HG02885 (cell line): ENCODE measurements at regions not wholly inside any gene's neighbourhood (a gene's known extent, or its start where the extent isn't known, plus 50 kb on each side); places are given as distances from the start of the nearest gene placed in this dataset.
"Not testable (repeated sequence)": the region's sequence is repeated elsewhere in the genome, so short reads cannot be mapped to it uniquely, and the experiment has no call there.

Source experiments
- ATAC-seq: cut with Tn5 transposase; IDR thresholded peaks from one replicate; pipeline ENCODE4 v1.9.1; 2021; ENCODE audit warnings: mild to moderate bottlenecking; ENCODE audit not compliant: unreplicated experiment, poor library complexity

DNA sequence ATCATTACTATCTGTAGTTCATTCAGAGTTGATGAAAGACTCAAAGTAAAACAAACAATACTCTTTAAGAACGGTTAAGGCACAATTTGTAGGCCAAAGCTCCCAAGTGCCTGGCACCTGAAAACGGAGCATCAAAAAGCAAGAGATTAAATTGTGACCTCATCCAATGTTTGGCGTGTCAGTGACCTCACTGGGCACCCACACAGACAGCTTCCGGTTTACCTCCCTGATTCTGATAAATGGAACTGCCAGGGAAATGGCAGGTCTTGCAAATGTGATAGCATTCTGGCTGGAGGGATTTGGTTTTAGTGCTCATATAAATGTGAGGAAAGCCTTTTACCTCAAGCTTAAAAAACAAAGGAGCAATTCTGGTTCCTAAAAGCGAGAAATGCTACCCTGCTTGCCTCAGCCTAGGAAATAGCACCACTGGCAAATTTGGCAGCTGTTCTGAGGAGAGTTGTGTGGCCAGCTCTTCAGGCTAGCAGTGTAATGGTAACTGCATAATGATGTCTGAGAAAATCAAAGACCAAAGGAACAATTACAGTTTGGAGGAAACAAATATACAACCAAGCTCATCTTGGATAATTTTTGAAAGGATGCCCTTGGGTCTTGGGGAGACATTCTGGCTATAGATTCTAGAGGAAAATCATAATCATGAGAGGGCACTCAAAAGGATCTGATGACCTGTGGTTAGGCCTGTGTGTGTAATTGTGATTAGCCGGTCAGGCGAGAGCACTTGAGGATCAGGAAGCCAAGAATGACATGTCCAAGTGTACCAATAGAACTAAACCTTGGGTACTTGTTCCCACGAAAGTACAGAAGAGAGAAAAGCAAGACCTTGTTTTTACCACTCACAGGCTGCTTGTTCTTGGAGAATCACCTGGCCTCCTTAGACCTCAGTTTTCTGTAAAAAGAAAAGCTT lies 174.3 kb downstream of the TFAP2B start:
- ATAC-seq, result no peak

DNA sequence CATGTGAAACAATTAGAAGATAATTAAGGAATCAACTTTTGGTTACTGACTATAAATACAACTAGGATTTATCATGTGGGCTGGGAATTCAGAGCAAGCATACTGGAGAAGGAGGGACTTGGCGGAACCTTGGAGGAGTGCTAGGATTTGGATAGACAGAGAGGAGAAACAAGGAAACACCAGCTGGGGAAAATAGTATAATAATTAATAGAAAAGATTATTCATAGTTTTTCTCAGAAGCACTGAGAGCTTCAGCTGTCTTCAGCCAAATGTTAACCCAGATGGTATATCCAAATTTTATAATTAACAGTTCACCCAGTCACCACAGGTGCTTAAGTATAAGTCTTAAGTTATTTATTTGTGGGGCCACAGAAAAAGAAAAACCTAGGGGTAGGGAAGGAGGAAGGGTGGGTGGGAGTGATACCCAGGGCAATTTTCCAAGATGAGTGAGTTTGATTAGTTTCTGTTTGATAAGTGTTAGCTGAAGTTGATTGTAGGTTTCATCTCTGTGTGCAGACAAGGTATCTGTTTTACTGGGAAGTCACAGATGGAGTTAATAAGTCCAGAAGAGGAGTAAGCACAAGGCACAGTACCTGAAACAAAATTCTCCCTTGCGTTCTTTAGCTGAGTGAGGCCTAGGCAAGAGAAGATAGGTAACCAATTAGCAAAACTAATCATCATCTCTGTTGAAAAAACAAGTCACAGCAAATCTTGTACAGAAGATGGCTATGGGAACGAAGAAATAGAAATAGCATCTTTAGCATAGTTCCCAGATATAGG lies 175.5 kb downstream of the TFAP2B start:
- no peak for ATAC-seq

DNA sequence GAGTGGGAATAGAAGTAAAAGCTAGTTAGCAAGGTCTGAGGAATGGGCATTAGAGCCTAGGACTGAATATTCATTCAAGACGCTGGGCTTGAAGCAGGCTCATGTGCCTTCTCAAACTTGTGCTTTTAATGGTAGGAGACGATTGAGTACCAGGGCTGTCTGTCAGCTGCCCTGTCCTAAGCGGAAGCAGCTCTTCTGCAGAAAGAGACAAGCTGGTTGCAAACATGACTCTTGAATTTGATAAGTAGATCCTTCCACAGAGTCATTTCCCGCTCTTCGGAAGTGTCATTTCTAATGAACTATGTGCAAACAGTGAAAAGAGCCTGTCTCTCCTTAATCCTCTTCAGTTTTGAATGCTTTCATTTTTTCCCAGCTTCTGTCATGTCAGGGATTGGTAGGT lies 176.4 kb downstream of the TFAP2B start:
- no peak for ATAC-seq

DNA sequence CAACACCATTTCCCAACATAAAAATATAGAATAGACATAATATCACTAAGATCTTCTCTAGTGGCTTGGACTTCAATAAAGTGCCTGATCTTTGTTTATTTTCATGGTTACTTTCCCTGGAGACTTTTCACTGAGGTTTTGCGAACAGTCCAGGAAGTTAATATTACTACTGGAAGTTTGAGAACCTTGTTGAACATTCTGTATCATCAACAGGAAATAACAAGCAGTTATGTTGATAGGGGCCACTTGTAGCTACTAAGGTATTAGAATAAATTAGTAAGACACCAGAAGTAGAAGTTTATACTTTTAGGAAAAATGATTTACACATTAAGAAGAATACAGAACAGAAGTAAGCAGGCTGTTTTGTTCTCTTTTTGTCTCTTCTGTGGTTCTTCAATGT lies 180.2 kb downstream of the TFAP2B start:
- ATAC-seq, result no peak

DNA sequence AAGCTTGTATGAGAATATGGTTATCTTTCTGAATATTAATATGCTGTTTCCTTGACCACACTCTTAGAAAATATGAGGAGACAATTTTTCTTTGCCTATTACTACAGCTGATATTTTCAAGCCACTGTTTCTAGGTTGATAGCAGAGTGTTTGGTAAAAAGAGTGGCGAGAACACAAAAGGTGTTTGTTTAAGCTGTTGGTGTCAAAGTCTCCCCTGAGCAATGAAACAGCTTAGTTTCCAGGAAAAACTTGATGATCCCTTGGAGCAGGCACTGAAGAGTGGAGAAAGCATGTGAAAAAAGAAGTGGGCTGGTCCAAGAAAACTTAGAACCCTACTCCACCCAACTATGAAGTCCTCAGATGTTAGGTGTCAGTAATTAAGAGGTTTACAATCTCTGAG lies 182.7 kb downstream of the TFAP2B start:
- ATAC-seq, result no peak

DNA sequence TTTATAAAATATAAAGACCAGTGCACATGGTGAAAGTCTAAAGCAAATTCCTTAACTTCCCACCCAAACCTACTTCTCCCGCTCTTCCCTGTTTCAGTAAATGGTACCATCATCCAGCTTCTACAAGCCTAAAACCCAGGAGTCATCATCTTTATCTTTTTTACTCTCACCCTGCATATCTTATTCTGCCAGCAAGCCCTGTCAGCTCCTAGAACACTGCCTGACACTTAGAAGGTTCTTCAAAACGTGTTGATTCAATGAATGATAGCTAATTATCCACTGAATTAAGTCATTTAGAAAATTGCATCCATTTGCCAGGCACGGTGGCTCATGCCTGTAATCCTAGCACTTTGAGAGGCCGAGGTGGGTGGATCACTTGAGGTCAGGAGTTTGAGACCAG lies 185.7 kb downstream of the TFAP2B start:
- ATAC-seq, result no peak

DNA sequence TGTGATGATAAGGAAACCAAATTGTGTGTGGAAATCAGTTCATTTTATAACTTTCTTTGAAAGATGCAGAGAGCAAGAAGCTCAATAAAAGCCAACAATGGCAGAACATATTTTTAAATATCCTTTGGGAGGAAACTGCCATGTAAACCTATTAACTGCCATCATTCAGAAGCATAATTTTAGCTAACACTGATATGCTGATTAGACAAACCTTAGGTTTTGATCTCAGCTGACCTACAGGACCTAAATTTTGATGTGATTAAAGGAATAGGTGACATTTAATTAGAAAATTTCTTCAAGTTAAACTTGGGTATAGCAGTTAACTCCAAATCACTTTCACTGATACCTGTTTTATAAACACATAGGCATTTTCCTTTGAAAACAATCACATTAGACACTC lies 187.1 kb downstream of the TFAP2B start:
- no peak for ATAC-seq

DNA sequence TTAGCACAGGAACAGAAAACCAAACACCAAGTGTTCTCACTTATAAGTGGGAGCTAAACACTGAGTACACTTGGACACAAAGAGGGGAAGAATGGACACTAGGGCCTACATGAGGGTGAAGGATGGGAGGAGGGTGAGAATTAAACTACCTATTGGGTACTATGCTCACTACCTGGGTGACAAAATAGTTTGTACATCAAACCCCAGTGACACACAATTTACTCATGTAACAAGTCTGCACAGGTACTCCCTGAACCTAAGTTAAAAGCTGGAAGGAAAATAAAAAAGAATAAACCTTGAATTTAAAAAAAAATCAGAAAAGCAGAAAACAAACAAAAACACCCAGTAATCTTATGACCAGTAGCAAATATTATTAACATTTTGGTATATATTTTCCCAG lies 188.6 kb downstream of the TFAP2B start:
- no peak for ATAC-seq

DNA sequence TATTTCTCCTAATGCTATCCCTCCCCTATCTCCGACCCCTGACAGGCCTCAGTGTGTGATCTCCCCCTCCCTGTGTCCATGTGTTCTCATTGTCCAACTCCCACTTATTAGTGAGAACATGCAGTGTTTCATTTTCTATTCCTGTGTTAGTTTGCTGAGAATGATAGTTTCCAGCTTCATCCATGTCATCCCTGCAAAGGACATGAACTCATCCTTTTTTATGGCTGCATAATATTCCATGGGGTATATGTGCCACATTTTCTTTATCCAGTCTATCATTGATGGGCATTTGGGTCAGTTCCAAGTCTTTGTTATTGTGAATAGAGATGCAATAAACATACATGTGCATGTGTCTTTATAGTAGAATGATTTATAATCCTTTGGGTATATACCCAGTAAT lies 190.0 kb downstream of the TFAP2B start:
- ATAC-seq, result not testable (repeated sequence)

DNA sequence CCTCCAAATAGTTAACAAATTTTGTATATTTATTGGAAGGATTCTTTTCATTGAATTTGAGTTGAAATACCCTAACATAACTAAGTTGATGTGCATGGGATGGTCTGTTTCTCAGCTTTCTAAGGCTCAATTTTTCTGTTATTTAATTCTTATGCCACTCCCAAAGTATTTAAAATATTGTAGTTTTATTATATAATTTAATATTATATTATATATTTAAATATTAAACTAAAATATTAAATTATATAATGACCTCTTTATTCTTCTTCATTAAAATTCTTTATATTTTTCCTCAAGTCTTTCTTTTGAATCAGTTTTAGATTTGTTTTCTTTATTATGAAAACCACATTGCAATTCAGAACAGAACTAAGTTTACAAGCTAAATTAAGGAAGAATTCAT lies 194.7 kb downstream of the TFAP2B start:
- no peak for ATAC-seq

DNA sequence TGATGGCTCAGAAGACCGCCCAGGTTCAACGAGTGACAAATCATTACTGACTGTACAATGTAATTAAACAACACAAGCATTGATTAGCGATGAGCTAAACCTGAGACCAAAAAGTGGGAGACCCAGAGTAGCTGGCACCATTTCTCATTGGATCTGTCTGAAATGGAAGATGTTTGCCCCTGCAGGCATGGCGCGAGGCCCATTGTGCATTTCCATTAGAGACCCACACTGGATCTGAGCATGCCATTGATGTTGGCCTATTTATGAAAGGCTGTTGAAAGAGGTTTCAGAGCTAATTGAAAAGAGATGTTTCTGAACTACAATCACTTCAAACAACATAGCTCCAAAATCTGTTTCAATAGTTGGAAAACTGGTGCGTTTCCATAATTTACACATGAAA lies 196.7 kb downstream of the TFAP2B start:
- no peak for ATAC-seq

DNA sequence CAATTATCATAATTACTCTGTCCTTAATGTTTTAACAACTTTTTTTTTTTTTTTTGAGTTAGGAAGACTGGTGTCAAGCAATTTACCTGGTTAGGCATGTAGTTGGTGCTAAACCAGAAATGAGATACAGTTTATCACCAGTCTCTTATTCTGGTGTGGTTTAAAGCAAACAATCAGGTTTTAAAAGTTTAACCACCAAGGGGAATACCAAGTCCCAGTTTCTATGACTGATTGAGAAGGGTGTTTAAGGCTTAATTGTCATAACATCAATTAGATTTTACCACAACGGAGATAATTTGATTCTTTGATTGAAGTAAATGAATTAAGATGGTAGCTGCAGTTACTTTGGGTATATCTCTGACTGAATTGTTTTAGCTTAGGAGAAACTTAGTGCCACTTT lies 197.8 kb downstream of the TFAP2B start:
- no peak for ATAC-seq

DNA sequence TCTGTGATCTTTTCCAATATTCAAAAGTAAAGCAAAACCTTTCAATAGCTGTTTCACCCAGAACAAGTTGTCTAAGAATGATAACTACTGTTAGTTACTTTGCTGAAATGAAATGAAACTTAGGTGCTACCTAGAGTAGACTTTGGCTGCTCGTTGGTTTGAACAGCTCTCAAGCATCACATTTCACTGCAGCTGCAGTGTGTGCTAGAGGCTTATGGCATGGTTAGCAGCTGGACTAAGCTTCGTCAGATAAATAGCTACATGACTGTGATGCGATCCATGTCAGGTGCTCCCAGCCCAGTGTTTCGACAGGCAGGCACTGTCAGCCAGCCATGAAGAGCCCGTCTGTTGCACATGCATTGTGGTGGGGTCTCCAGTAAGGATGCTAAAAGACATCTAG lies 201.1 kb downstream of the TFAP2B start:
- no peak for ATAC-seq

DNA sequence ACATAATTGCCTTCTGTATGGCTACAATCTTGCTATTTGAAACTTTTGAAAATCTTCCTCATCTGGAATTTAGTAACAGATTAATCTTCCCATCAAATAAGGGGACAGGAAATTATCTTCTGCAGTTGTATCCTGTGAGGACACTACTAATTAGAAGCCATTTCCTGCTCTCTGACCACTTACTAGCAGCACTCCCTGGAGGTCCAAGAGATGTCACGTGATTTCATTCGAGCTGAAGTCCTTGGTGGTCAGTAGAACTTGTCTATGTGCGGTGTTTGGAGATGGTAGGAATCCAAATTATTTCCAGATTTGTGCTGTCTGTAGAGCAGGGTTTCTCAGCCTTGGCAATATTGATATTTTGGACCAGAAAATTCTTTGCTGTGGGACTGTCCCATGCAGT lies 202.5 kb downstream of the TFAP2B start:
- ATAC-seq, result no peak

DNA sequence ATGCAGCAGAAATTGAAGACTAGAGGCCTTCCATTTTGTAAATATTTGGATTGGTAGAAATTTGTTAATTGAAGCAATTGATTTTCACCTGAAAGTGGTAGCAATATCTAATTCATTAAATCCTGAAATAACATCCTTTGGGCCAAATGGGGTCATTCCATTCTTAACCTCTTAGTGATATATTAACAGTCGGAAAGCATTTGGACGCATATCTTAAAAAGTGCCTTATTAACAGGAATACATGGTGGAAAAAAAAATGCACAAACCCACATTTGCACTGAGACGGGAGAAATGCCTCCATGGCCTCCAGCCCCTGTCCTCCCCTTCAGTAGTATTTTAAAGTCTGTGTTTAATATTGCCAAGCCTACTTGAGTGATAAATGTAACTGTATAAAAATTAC lies 205.5 kb downstream of the TFAP2B start:
- ATAC-seq, result no peak

DNA sequence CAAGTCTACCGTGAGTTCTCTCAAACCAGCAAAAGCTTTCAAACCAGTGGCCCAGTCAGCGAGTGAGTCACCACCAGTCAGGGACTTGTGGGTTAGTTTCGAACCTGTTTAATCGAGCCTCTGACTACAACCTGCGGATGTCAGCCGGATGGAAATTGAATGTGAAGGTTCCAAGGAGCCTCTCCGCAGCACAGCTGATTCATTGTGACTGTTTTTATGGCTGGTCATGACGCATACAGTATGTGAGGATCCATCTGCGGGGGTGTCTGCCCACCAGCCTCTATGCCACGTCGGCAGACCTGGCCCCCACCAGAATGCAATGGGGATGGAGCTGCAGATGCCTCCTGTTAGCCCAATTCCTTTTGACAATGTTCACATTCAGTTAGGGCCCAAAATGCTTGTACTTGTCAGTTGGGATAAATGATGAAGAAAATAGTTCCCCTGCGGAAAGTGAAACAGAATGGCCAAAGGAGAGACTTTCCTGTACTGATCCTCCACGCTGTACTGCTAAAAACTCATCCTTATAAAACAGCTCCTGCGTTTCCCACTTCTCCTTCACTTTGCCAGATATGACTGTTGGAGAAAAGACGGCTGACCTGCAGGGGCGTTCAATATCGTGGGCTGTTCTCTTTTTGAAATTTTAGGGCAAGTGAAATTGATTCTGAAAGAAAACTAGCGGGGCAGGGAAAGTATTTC lies 206.6 kb downstream of the TFAP2B start:
- no peak for ATAC-seq

DNA sequence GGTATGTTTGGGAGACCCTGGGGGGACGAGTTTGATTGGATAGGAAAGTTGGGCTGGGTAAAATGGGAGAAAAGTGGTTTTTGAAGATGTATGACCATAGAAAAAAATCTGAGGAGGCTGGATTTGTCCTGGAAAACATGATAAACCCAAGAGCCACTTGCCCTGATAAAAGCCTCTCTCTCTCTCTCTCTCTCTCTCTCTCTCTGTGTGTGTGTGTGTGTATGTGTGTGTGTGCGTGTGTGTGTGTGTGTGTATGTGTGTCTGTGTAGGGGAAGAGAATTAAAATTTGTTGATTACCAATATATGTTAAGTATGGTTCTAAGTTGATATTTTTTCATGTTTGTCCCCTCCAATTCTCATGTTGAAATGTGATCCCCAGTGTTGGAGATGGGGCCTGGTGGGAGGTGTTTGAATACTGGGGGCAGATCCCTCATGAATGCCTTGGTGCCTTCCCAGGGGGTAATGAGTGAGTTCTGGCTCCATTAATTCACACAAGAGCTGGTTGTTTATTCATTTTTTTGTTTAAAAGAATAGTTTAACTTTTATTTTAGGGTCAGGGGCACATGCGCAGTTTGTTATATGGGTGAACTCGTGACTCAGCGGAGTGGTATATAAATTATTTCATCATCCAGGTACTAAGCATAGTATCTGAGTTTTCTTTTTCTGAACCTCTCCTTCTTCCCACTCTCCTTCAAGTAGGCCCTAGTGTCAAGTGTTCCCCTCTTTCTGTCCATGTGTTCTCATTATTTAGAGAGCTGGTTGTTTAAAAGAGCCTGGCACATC lies 208.8 kb downstream of the TFAP2B start:
- ATAC-seq, result no peak

DNA sequence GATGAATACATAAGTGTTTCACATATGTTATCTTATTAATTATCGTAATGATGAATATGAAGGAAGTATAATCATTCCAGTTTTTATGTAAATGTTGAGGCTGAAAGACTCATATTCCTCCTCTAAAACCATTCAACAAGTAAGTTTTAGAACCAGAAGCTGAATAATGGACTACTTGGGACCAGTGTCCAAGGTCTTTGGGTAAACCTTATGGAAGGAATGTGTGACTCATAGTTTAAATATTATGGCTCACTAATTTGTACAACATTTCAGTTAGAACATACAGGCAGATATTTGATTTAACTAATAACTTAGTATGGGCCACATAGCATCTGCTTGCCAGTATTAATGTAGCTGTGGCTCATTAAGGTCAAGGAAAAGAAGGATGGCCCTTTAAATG lies 209.6 kb downstream of the TFAP2B start:
- ATAC-seq, result no peak

DNA sequence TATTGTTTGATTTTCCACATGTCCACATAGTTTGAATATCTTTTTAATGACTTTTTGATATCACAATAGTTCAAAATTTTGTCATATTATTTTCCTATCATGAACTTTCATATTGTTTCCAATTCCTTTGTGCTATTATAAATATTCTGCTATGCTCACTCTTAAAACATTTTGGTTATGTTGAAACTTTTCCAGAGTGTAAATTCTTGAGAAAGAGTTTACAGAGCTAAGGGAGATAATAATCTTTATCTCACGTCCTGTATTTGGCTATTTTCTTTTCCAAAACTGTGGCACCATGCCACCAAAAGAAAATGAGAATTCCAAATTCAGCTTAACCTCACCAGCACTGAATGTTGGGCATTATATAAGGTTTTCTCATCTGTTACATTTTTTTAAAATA lies 210.9 kb downstream of the TFAP2B start:
- ATAC-seq, result no peak

DNA sequence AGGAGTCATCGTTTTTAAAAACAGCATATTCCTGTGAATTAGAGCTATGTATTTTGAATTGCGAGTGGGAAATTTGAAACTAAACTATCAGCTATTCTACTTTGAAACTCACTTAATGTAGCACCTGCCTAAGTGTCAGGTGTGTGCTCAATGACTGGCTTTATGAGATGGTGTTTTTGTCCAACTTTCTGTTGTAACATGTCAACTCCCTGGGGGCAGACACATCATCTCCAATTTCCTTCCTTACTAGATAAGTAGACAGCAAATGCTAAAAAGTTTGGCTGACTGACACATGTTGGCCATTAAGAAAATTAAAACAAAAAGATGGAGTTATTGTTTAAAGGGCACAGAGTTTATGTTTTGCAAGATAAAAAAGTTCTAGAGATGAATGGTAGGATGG lies 226.9 kb downstream of the TFAP2B start:
- no peak for ATAC-seq
